Neuronal stem cell (in vitro differentiated cells): ENCODE measurements at regions not wholly inside any gene's neighbourhood (a gene's known extent, or its start where the extent isn't known, plus 50 kb on each side); places are given as distances from the start of the nearest gene placed in this dataset.

Experiments
- DNase-seq: peaks from one replicate; pipeline ENCODE4 v3.0.0-alpha.2; 2013; ENCODE audit warnings: low spot score
- H2AFZ ChIP-seq: one replicate; pipeline ENCODE4 v1.6.1; 2013; ENCODE audit warnings: mild to moderate bottlenecking, low read length, inconsistent platforms
- H2AK5ac ChIP-seq: 2 replicates; pipeline ENCODE4 v1.6.1; 2013; ENCODE audit warnings: low read depth, mild to moderate bottlenecking, inconsistent platforms, low read length, moderate library complexity, mixed read lengths
- H2BK120ac ChIP-seq: 2 replicates; pipeline ENCODE4 v1.6.1; 2013; ENCODE audit warnings: low read depth, mild to moderate bottlenecking, inconsistent platforms, low read length, moderate library complexity, mixed read lengths
- H2BK12ac ChIP-seq: one replicate; pipeline ENCODE4 v1.6.1; 2013; ENCODE audit warnings: low read length, inconsistent platforms
- H2BK15ac ChIP-seq: 2 replicates; pipeline ENCODE4 v1.6.1; 2013; ENCODE audit warnings: mild to moderate bottlenecking, low read length, inconsistent platforms, mixed read lengths
- H2BK5ac ChIP-seq: one replicate; pipeline ENCODE4 v1.6.1; 2013; ENCODE audit warnings: inconsistent platforms, mild to moderate bottlenecking, low read length, moderate library complexity
- H3K14ac ChIP-seq: one replicate; pipeline ENCODE4 v1.6.1; 2013; ENCODE audit warnings: low read length, inconsistent platforms
- H3K18ac ChIP-seq: 2 replicates; pipeline ENCODE4 v1.6.1; 2013; ENCODE audit warnings: low read length, inconsistent platforms
- H3K23ac ChIP-seq: 2 replicates; pipeline ENCODE4 v1.6.1; 2013; ENCODE audit warnings: low read depth, mild to moderate bottlenecking, mixed read lengths, low read length, inconsistent platforms; ENCODE audit not compliant: poor library complexity
- H3K27ac ChIP-seq: replicated peaks from 3 replicates; pipeline ENCODE4 v1.5.1; 2013; ENCODE audit warnings: low read length, inconsistent platforms
- H3K27me3 ChIP-seq, 3 experiments: 2 replicates each; pipeline ENCODE4 v1.6.1; 2013; ENCODE audit warnings: low read length in 3 of 3, mild to moderate bottlenecking in 2 of 3, inconsistent platforms in 1 of 3, low read depth in 1 of 3, mixed read lengths in 1 of 3, moderate library complexity in 1 of 3; ENCODE audit not compliant: control insufficient read depth in 3 of 3, insufficient read depth in 3 of 3
- H3K36me3 ChIP-seq, 2 donors: replicated peaks in 1 of 2; 2 replicates each; pipeline ENCODE4 v1.6.1; 2013; ENCODE audit warnings: low read length in 2 of 2; ENCODE audit not compliant: control insufficient read depth in 2 of 2, insufficient read depth in 2 of 2
- H3K4ac ChIP-seq: 2 replicates; pipeline ENCODE4 v1.6.1; 2013; ENCODE audit warnings: inconsistent platforms, mild to moderate bottlenecking, low read length, moderate library complexity
- H3K4me1 ChIP-seq, 2 donors: 1 replicate in 1 of 2; 2 replicates in 1 of 2; pipeline ENCODE4 v1.6.1; 2013; ENCODE audit warnings: low read length in 2 of 2, low read depth in 1 of 2; ENCODE audit not compliant: control insufficient read depth in 2 of 2, insufficient read depth in 1 of 2
- H3K4me2 ChIP-seq: one replicate; pipeline ENCODE4 v1.6.1; 2013; ENCODE audit warnings: mild to moderate bottlenecking, low read length, inconsistent platforms; ENCODE audit not compliant: insufficient read depth, poor library complexity, severe bottlenecking
- H3K4me3 ChIP-seq, 2 donors: 2 replicates each; pipeline ENCODE4 v1.5.1; 2013; ENCODE audit warnings: low read length in 2 of 2, mild to moderate bottlenecking in 2 of 2, inconsistent platforms in 1 of 2, moderate library complexity in 1 of 2
- H3K79me1 ChIP-seq: one replicate; pipeline ENCODE4 v1.6.1; 2013; ENCODE audit warnings: low read depth, mild to moderate bottlenecking, inconsistent platforms, low read length, moderate library complexity
- H3K9ac ChIP-seq: one replicate; pipeline ENCODE4 v1.6.1; 2013; ENCODE audit warnings: mild to moderate bottlenecking, low read depth, low read length, inconsistent platforms; ENCODE audit not compliant: poor library complexity
- H3K9me3 ChIP-seq, 2 donors: replicated peaks in 1 of 2; 2 replicates each; pipeline versions ENCODE3 to v1.6.1; 2013; ENCODE audit warnings: low read length in 2 of 2, mild to moderate bottlenecking in 2 of 2, inconsistent platforms in 1 of 2, low read depth in 1 of 2, mixed read lengths in 1 of 2, moderate library complexity in 1 of 2; ENCODE audit not compliant: control insufficient read depth in 2 of 2, insufficient read depth in 1 of 2
- H4K8ac ChIP-seq: one replicate; pipeline ENCODE4 v1.6.1; 2013; ENCODE audit warnings: low read depth, mild to moderate bottlenecking, inconsistent platforms, low read length, moderate library complexity
- H4K91ac ChIP-seq: one replicate; pipeline ENCODE4 v1.6.1; 2013; ENCODE audit warnings: low read length, low read depth, mild to moderate bottlenecking, inconsistent platforms; ENCODE audit not compliant: poor library complexity
- WGBS, 2 donors: extraction: QIAGEN DNeasy Blood & Tissue Kit; methylation state at CpG; one replicate each; pipeline ENCODE4 v1.1.7; 2013; ENCODE audit warnings: missing lambda C conversion rate in 2 of 2, mixed read lengths in 1 of 2; ENCODE audit not compliant: insufficient read length in 2 of 2, insufficient replicate concordance in 1 of 2; ENCODE audit errors: extremely low coverage in 2 of 2; 5-methylcytosine and 5-hydroxymethylcytosine counted together

DNA sequence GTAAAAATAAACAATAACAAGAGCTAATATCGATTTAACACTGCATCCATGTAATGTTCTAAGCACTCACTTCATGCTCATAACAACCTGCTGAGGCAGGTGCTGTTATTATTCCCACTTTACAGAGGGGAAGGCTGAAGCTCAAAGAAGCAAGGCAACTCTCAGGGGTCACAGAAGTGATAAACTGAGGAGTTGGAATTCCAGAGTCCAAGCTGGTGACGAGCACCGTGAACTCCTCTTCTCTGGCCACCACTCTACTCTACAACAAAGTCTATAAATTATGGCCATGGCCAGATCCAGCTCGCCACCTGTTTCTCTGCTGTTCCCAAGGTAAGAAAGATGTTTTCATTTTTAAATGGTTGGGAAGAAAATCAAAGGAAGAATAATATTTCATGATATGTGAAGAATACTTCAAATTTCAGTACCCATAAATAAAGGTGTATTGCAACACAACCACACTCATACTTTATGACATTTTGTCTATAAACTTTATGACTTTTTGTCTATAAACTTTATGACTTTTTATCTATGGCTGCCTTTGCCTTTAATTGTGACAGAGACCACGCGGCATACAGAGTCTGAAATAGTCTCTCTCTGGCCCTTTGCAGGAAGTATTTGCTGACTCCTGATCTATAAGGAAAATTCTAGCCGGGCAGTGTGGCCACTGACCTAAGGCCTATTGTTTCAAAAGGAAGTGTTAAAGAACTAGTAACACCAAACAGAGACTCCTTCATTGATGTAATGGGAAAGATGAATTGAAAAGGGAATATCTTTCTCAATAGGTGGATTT is 113.2 kb upstream of the KCNG1 start:
- no peak overlapping the region for H2BK120ac ChIP-seq
- no peak overlapping the region for H2BK15ac ChIP-seq
- H3K9ac ChIP-seq = no peak overlapping the region
- no peak overlapping the region for H2AFZ ChIP-seq
- no peaks in the 10 kb centered on the region for H3K9me3 ChIP-seq
- H3K79me1 ChIP-seq = no peaks in the 10 kb centered on the region
- H2BK12ac ChIP-seq = no peak overlapping the region
- H3K4ac ChIP-seq = no peak overlapping the region
- no peak overlapping the region for H2BK5ac ChIP-seq
- no peak overlapping the region for H2AK5ac ChIP-seq
- no peak overlapping the region for H3K23ac ChIP-seq
- no peak overlapping the region for H3K4me3 ChIP-seq
- H3K18ac ChIP-seq = no peak overlapping the region
- H3K4me1 ChIP-seq = peaks cover 2 to 5% of the 10 kb centered on the region in 2 donors
- no CpG with 5 or more reads among the region's 7 CpGs for WGBS, 2 donors
- DNase-seq = no peak
- no peak overlapping the region for H3K4me2 ChIP-seq
- H3K27ac ChIP-seq = no peak overlapping the region
- H3K36me3 ChIP-seq = no peaks in the 10 kb centered on the region
- no peak overlapping the region for H4K91ac ChIP-seq
- H3K14ac ChIP-seq = no peak overlapping the region
- peaks cover 0 to 3% (median 0%) of the 10 kb centered on the region in 3 experiments for H3K27me3 ChIP-seq
- H4K8ac ChIP-seq = no peak overlapping the region

DNA sequence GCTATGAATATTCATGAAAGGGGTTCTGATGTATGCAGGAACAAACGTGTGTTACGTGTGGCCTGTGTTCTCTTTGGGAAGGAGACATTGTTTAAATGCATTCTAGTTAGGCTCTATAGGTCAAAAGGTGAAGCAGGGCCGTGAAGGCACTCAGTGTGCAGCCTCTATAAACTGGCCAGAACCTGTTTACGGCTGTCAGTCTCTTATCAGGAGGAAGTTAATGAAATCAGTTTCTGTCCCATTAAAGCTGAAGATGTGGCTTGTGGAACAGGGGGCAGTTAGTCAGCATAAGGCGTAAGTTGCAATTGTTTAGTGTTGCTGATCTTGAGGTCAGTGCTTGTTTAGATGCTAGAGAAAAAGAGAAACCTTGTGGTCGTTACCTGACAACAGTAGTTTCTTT is 111.5 kb upstream of the KCNG1 start:
- H3K4ac ChIP-seq = no peak overlapping the region
- H4K8ac ChIP-seq = no peak overlapping the region
- no peak overlapping the region for H3K14ac ChIP-seq
- peaks cover 2 to 5% of the 10 kb centered on the region in 2 donors for H3K4me1 ChIP-seq
- H4K91ac ChIP-seq = no peak overlapping the region
- H3K27ac ChIP-seq = no peak overlapping the region
- H2AK5ac ChIP-seq = no peak overlapping the region
- no peak overlapping the region for H3K4me2 ChIP-seq
- H2BK5ac ChIP-seq = no peak overlapping the region
- no peaks in the 10 kb centered on the region for H3K9me3 ChIP-seq
- no peak overlapping the region for H3K23ac ChIP-seq
- H3K4me3 ChIP-seq = no peak overlapping the region
- H3K79me1 ChIP-seq = no peaks in the 10 kb centered on the region
- no peak overlapping the region for H2AFZ ChIP-seq
- no peaks in the 10 kb centered on the region for H3K27me3 ChIP-seq
- no CpG with 5 or more reads among the region's 6 CpGs for whole genome bisulfite sequencing, 2 donors
- H2BK120ac ChIP-seq = no peak overlapping the region
- DNase-seq = no peak
- H2BK15ac ChIP-seq = no peak overlapping the region
- no peaks in the 10 kb centered on the region for H3K36me3 ChIP-seq
- no peak overlapping the region for H3K18ac ChIP-seq
- no peak overlapping the region for H2BK12ac ChIP-seq
- H3K9ac ChIP-seq = no peak overlapping the region

DNA sequence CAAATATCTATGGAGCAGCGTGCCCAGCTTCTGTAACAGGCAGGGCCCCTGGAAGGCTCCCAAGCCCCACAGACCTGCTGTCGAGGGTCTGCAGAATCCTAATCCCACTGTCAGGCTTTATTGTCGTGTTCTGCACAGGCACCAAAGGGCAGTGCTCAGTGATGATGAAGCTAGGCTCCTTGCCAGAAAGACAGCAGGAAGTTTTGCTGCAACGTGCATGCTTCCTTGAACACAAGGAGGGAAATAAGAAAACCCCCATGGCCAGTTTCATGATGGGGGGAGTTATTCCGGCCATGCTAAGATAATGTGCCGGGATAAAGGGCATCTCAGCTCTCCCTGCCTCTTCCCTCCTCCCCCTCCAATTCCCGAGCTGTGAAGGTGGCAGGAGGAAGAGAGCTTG is 109.4 kb upstream of the KCNG1 start:
- Histone ChIP-seq H4K8ac (no peak overlapping the region), H2BK120ac (no peak overlapping the region), H3K4me1 (peaks cover 2 to 5% of the 10 kb centered on the region in 2 donors), H3K79me1 (no peaks in the 10 kb centered on the region), H3K23ac (no peak overlapping the region), H4K91ac (no peak overlapping the region), H3K9ac (no peak overlapping the region), H2AK5ac (no peak overlapping the region), H2BK5ac (no peak overlapping the region), H3K27me3 (no peaks in the 10 kb centered on the region), H3K4ac (no peak overlapping the region), H3K18ac (no peak overlapping the region), H2BK15ac (no peak overlapping the region), H2BK12ac (no peak overlapping the region), H3K36me3 (no peaks in the 10 kb centered on the region), H3K14ac (no peak overlapping the region), H2AFZ (no peak overlapping the region), H3K4me2 (no peak overlapping the region), H3K4me3 (no peak overlapping the region), H3K9me3 (no peaks in the 10 kb centered on the region), H3K27ac (no peak overlapping the region)
- WGBS, 2 donors = no CpG with 5 or more reads among the region's 7 CpGs
- no peak for DNase-seq

DNA sequence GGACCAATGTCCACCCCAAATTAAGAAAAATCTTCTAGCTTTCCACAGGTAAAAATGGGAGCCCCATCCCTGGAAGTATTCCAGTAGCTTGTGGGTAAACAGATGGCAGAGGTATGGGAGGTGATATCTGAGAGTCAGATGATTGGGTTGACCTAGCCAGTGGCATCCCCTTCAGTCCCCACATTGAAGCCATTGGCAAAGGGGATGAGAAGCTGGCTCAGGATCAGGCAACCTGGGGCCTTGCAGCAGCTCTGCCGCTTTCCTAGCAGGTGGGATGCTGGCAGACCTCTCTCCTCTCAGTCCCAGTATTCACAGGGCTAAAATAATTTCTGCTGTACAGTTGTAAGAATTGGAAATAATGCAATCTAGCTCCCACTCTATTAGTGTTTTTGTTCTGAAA is 108.9 kb upstream of the KCNG1 start:
- H3K4me3 ChIP-seq = no peak overlapping the region

More for the DNA sequence above, 108.9 kb upstream of the KCNG1 start:
- H2BK12ac ChIP-seq = no peak overlapping the region
- no peak overlapping the region for H4K8ac ChIP-seq
- no peak overlapping the region for H3K9ac ChIP-seq
- no peak overlapping the region for H2AFZ ChIP-seq
- no peak overlapping the region for H3K4me2 ChIP-seq
- no peak overlapping the region for H2BK15ac ChIP-seq
- no peak overlapping the region for H3K23ac ChIP-seq
- no peak for DNase-seq
- H3K18ac ChIP-seq = no peak overlapping the region
- H2BK120ac ChIP-seq = no peak overlapping the region
- H3K9me3 ChIP-seq = no peaks in the 10 kb centered on the region
- no peak overlapping the region for H3K14ac ChIP-seq
- no peak overlapping the region for H3K4ac ChIP-seq
- H2AK5ac ChIP-seq = no peak overlapping the region
- H3K79me1 ChIP-seq = no peaks in the 10 kb centered on the region
- H4K91ac ChIP-seq = no peak overlapping the region
- H3K27ac ChIP-seq = no peak overlapping the region
- WGBS, 2 donors = no CpG with 5 or more reads among the region's 1 CpG
- H3K27me3 ChIP-seq = no peaks in the 10 kb centered on the region
- no peak overlapping the region for H2BK5ac ChIP-seq
- H3K4me1 ChIP-seq = peaks cover 2 to 7% of the 10 kb centered on the region in 2 donors
- H3K36me3 ChIP-seq = no peaks in the 10 kb centered on the region
